ENCODE measurements at regions not wholly inside any gene's neighbourhood (a gene's known extent, or its start where the extent isn't known, plus 50 kb on each side); places are given as distances from the start of the nearest gene placed in this dataset.

DNA sequence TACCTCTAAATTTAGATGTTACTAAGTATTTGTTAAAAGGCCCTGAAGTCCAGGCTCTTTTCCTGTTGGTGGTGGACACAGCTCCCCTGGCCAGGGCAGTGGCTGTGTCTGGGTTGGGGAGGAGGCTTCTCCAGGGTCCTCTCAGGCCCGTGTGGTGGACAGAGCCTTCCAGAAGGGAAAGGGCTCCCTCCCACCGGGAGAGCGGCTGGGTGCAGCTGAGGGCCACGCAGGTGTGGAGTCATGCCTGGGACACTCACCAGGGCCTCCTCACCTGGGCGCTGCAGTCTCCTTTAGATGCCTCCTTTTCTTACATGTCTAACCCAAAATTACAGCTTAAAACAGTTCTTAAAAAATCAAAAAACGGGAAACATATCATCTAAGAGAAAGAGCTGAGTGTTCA, 128.2 kb upstream of the TCERG1L start:
- TF ChIP-seq, protein P1, sequence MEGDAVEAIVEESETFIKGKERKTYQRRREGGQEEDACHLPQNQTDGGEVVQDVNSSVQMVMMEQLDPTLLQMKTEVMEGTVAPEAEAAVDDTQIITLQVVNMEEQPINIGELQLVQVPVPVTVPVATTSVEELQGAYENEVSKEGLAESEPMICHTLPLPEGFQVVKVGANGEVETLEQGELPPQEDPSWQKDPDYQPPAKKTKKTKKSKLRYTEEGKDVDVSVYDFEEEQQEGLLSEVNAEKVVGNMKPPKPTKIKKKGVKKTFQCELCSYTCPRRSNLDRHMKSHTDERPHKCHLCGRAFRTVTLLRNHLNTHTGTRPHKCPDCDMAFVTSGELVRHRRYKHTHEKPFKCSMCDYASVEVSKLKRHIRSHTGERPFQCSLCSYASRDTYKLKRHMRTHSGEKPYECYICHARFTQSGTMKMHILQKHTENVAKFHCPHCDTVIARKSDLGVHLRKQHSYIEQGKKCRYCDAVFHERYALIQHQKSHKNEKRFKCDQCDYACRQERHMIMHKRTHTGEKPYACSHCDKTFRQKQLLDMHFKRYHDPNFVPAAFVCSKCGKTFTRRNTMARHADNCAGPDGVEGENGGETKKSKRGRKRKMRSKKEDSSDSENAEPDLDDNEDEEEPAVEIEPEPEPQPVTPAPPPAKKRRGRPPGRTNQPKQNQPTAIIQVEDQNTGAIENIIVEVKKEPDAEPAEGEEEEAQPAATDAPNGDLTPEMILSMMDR (IDR thresholded peaks at IDR 0.05), result no peak
- TF ChIP-seq POLR2A (IDR thresholded peaks at IDR 0.05; ENCODE audit: low read depth), result no peak
- TF ChIP-seq POLR2AphosphoS5 (IDR thresholded peaks at IDR 0.05), result no peak
- no peak for TF ChIP-seq EP300 (IDR thresholded peaks at IDR 0.05)
